ENCODE measurements at regions not wholly inside any gene's neighbourhood (a gene's known extent, or its start where the extent isn't known, plus 50 kb on each side); places are given as distances from the start of the nearest gene placed in this dataset.
"Not testable (repeated sequence)": the region's sequence is repeated elsewhere in the genome, so short reads cannot be mapped to it uniquely, and the experiment has no call there.

GRCh38 chr9:85208666-85209065, 533.1 kb downstream of the AGTPBP1 start:
- no peak for DNase-seq (ENCODE audit: low spot score)

- DNase-seq (ENCODE audit: low spot score), result no peak
These were observed 534.6 kb downstream of the NTRK2 start for GRCh38 chr9:85204176-85204575.

- peak; percentile 75 for DNase-seq (ENCODE audit: low spot score)
These were observed 533.1 kb downstream of the NTRK2 start for GRCh38 chr9:85202596-85202995.

- DNase-seq (ENCODE audit: low spot score), result no peak
These were observed 531.3 kb downstream of the NTRK2 start for GRCh38 chr9:85200726-85201404.

GRCh38 chr9:85199866-85200495, 530.5 kb downstream of the NTRK2 start:
- DNase-seq (ENCODE audit: low spot score), result no peak

GRCh38 chr9:85192750-85193149, 523.2 kb downstream of the NTRK2 start:
- no peak for DNase-seq (ENCODE audit: low spot score)

- no peak for DNase-seq (ENCODE audit: low spot score)
These were observed 516.7 kb downstream of the NTRK2 start for GRCh38 chr9:85186218-85186585.

- DNase-seq (ENCODE audit: low spot score), result no peak
These were observed 516.1 kb downstream of the NTRK2 start for GRCh38 chr9:85185486-85186217.

- DNase-seq (ENCODE audit: low spot score), result no peak
These were observed 512.9 kb downstream of the NTRK2 start for GRCh38 chr9:85182383-85182782.

GRCh38 chr9:85178474-85178873, 508.9 kb downstream of the NTRK2 start:
- DNase-seq (ENCODE audit: low spot score), result no peak

- no peak for DNase-seq (ENCODE audit: low spot score)
These were observed 504.4 kb downstream of the NTRK2 start for GRCh38 chr9:85173967-85174366.

- DNase-seq (ENCODE audit: low spot score), result no peak
These were observed 502.8 kb downstream of the NTRK2 start for GRCh38 chr9:85172001-85172978.

GRCh38 chr9:85171163-85171562, 501.6 kb downstream of the NTRK2 start:
- no peak for DNase-seq (ENCODE audit: low spot score)

- DNase-seq (ENCODE audit: low spot score), result no peak
These were observed 498.9 kb downstream of the NTRK2 start for GRCh38 chr9:85168412-85168811.

- DNase-seq (ENCODE audit: low spot score), result no peak
These were observed 497.6 kb downstream of the NTRK2 start for GRCh38 chr9:85167146-85167545.

GRCh38 chr9:85163825-85164224, 494.3 kb downstream of the NTRK2 start:
- no peak for DNase-seq (ENCODE audit: low spot score)

GRCh38 chr9:85163415-85163814, 493.9 kb downstream of the NTRK2 start:
- DNase-seq (ENCODE audit: low spot score), result no peak

GRCh38 chr9:85162822-85163221, 493.3 kb downstream of the NTRK2 start:
- DNase-seq (ENCODE audit: low spot score), result no peak

- not testable (repeated sequence) for DNase-seq (ENCODE audit: low spot score)
These were observed 491.4 kb downstream of the NTRK2 start for GRCh38 chr9:85160944-85161343.

GRCh38 chr9:85158512-85158911, 489.0 kb downstream of the NTRK2 start:
- no peak for DNase-seq (ENCODE audit: low spot score)

GRCh38 chr9:85157772-85158171, 488.2 kb downstream of the NTRK2 start:
- DNase-seq (ENCODE audit: low spot score), result no peak

GRCh38 chr9:85156652-85157051, 487.1 kb downstream of the NTRK2 start:
- DNase-seq (ENCODE audit: low spot score), result no peak

Measured in putamen (tissue), 1 donor.